ENCODE measurements at regions not wholly inside any gene's neighbourhood (a gene's known extent, or its start where the extent isn't known, plus 50 kb on each side); places are given as distances from the start of the nearest gene placed in this dataset.

GRCh38 chr21:43358940-43359822 is 67.8 kb downstream of the SIK1 start:
- TF ChIP-seq, protein P1, sequence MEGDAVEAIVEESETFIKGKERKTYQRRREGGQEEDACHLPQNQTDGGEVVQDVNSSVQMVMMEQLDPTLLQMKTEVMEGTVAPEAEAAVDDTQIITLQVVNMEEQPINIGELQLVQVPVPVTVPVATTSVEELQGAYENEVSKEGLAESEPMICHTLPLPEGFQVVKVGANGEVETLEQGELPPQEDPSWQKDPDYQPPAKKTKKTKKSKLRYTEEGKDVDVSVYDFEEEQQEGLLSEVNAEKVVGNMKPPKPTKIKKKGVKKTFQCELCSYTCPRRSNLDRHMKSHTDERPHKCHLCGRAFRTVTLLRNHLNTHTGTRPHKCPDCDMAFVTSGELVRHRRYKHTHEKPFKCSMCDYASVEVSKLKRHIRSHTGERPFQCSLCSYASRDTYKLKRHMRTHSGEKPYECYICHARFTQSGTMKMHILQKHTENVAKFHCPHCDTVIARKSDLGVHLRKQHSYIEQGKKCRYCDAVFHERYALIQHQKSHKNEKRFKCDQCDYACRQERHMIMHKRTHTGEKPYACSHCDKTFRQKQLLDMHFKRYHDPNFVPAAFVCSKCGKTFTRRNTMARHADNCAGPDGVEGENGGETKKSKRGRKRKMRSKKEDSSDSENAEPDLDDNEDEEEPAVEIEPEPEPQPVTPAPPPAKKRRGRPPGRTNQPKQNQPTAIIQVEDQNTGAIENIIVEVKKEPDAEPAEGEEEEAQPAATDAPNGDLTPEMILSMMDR (conservative IDR thresholded peaks at IDR 0.05; ENCODE audit: low read depth, low read length) = no peak
- TF ChIP-seq EZH2 (IDR thresholded peaks at IDR 0.05; ENCODE audit: borderline replicate concordance, low read depth, low read length, poor library complexity, severe bottlenecking) = no peak

All from A673 (cell line).